ENCODE measurements at regions not wholly inside any gene's neighbourhood (a gene's known extent, or its start where the extent isn't known, plus 50 kb on each side); places are given as distances from the start of the nearest gene placed in this dataset.

DNA sequence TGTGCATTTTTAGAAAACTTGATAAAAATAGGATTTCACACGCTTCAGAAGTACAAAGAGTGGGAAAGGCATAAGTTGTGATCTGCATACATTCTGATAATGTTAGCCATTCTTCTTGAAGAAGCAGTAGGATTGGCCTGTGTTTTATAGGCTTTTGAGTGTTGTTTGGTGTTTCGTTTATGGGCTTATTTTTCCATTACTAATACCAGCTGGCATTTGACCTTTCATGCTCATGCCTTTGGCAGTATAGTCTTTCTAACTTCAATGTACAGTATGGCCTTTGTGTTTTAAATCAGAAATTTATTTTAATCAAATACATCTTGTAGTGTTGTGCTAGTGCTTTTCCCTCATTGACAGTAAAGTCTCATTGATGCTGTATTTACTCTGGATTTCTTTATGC is 51.5 kb upstream of the SLC4A4 start:
- no peak for FAIRE-seq

GRCh38 chr4:71288875-71289274 is 49.9 kb upstream of the SLC4A4 start:
- FAIRE-seq: no peak
